ENCODE measurements at regions not wholly inside any gene's neighbourhood (a gene's known extent, or its start where the extent isn't known, plus 50 kb on each side); places are given as distances from the start of the nearest gene placed in this dataset.

DNA sequence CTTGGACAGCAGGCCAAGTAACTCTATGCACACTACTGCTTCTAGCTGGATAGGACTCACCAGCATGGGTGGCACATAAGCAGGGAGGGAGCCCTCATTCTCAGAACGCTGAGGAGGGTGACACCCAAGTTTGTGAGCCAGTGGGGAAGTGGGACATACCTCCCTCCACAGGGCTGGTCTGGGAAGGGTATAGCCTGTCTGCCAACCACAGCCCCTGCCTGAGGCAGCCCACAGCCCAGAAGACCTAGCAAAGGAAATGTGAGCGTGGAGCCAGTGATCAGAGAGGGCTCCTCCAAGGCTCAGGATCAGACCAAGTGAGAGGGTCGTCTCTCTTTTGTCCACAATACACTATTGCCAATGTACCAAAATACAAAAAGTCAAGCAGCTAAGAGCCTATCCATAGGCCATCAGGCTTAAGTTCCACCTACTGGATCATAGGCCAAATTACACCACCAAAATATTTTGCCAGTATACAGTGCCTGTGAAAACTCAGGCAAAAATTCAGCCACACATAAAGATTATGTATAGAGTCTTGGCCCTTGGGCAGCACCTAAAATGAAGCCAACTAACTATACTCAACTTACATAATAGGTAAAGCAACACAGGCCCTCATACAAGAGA is 1203.1 kb downstream of the PCDH18 start:
- H3K27ac ChIP-seq: no peak overlapping the region
- TF ChIP-seq CTCF (IDR thresholded peaks at IDR 0.05) (peak; percentile 44), ZFX (IDR thresholded peaks at IDR 0.05; ENCODE audit: borderline replicate concordance) (no peak)

DNA sequence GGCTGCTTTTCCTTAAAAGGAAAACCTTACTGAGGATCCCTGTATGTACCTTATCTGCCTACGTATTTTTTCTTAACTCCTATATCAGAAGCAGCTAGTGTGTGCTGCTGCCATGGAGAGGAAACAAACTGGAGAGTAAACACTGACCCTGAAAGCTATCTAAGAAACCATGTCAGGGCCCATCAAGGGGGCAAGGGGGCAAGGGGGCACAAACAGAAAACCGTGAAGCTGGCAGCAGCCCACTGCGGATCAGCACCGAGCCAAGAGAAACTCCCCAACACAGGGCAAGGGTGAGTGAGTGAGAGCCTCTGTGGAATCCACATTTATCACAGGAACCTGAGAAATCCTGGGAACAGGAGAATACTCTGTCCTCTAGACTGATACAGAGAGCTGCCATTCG is 1204.2 kb downstream of the PCDH18 start:
- no peak overlapping the region for H3K27ac ChIP-seq
- TF ChIP-seq CTCF (IDR thresholded peaks at IDR 0.05) (no peak), ZFX (IDR thresholded peaks at IDR 0.05; ENCODE audit: borderline replicate concordance) (no peak)

GRCh38 chr4:136320465-136320813 is 1211.9 kb downstream of the PCDH18 start:
- H3K27ac ChIP-seq: no peak overlapping the region
- TF ChIP-seq ZFX (IDR thresholded peaks at IDR 0.05; ENCODE audit: borderline replicate concordance) (no peak), CTCF (IDR thresholded peaks at IDR 0.05) (no peak)

DNA sequence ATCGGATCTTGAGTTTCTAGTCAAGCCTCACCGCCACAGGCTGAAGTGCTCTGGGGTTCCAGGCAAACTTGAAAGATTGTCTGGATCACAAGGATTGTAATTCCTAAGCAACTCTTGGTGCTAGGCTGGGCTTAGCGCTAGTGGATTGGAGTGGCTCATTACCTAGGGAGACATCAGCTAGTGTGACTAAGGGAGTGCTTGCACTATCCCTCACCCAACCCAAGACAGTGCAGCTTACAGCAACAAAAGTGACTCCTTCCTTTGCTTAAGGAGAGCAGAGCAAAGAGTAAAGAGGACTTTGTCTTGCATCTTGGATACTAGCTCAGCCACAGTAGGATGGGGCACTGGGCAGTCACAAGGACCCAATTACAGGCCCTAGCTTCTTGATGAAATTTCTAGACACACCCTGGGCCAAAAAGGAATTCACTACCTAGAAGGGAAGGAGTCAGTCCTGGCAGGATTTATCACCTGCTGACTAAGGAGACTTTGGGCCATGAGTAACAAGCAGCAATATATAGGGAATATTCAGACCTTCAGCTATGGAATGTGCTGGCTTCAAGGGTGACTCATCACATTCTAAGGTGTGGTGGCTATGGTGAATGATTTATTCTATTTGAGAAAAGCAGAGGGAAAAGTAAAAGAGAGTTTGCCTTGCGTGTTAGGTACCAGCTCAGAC is 1212.4 kb downstream of the PCDH18 start:
- no peak for TF ChIP-seq ZFX (IDR thresholded peaks at IDR 0.05; ENCODE audit: borderline replicate concordance)
- no peak for TF ChIP-seq CTCF (IDR thresholded peaks at IDR 0.05)
- no peak overlapping the region for H3K27ac ChIP-seq

- no peak for TF ChIP-seq ZFX (IDR thresholded peaks at IDR 0.05; ENCODE audit: borderline replicate concordance)
- TF ChIP-seq CTCF (IDR thresholded peaks at IDR 0.05): no peak
- H3K27ac ChIP-seq: no peak overlapping the region
These were observed 1215.3 kb downstream of the PCDH18 start for GRCh38 chr4:136316961-136317360.

- TF ChIP-seq ZFX (IDR thresholded peaks at IDR 0.05; ENCODE audit: borderline replicate concordance) (no peak), CTCF (IDR thresholded peaks at IDR 0.05) (no peak)
- H3K27ac ChIP-seq: no peak overlapping the region
These were observed 1217.6 kb downstream of the PCDH18 start for GRCh38 chr4:136314686-136315085.

- TF ChIP-seq ZFX (IDR thresholded peaks at IDR 0.05; ENCODE audit: borderline replicate concordance) (no peak), CTCF (IDR thresholded peaks at IDR 0.05) (no peak)
- H3K27ac ChIP-seq: no peak overlapping the region
These were observed 1220.5 kb downstream of the PCDH18 start for GRCh38 chr4:136311774-136312173.
